SK-N-SH (cell line): ENCODE measurements at regions not wholly inside any gene's neighbourhood (a gene's known extent, or its start where the extent isn't known, plus 50 kb on each side); places are given as distances from the start of the nearest gene placed in this dataset.

Source experiments
- FOSL2 ChIP-seq: IDR thresholded peaks from 2 replicates; pipeline ENCODE4 v1.4.0; 2012; ENCODE audit warnings: low read depth, mild to moderate bottlenecking, moderate library complexity, borderline replicate concordance
- FOXM1 ChIP-seq: IDR thresholded peaks from 2 replicates; pipeline ENCODE4 v1.4.0; 2012; ENCODE audit warnings: low read depth, mild to moderate bottlenecking
- POLR2AphosphoS5 ChIP-seq: IDR thresholded peaks from 2 replicates; pipeline ENCODE4 v1.6.1; 2012; ENCODE audit warnings: low read depth, low read length
- RAD21 ChIP-seq: IDR thresholded peaks from 2 replicates; pipeline ENCODE4 v1.6.1; 2012; ENCODE audit warnings: mild to moderate bottlenecking, low read length
- RFX5 ChIP-seq: IDR thresholded peaks from 2 replicates; pipeline ENCODE4 v1.6.1; 2012; ENCODE audit warnings: mild to moderate bottlenecking, improper control_type of control experiment, low read length
- TAF1 ChIP-seq: IDR thresholded peaks from 2 replicates; pipeline ENCODE4 v1.6.1; 2012; ENCODE audit warnings: low read depth, mild to moderate bottlenecking, low read length, moderate library complexity, borderline replicate concordance
- TF ChIP-seq, protein P1 (sequence below): fragments of 200-600 bp; sonication (generic); IDR thresholded peaks from 2 replicates; pipeline ENCODE4 v1.6.1; 2017; ENCODE audit warnings: antibody characterized with exemption, mild to moderate bottlenecking, moderate library complexity
- TF ChIP-seq, protein P2 (sequence below): IDR thresholded peaks from 2 replicates; pipeline ENCODE4 v1.4.0; 2012; ENCODE audit warnings: low read depth, borderline replicate concordance
- TF ChIP-seq, protein P3 (sequence below): IDR thresholded peaks from 2 replicates; pipeline ENCODE4 v1.6.1; 2012; ENCODE audit warnings: mild to moderate bottlenecking, low read depth, low read length, moderate library complexity

DNA sequence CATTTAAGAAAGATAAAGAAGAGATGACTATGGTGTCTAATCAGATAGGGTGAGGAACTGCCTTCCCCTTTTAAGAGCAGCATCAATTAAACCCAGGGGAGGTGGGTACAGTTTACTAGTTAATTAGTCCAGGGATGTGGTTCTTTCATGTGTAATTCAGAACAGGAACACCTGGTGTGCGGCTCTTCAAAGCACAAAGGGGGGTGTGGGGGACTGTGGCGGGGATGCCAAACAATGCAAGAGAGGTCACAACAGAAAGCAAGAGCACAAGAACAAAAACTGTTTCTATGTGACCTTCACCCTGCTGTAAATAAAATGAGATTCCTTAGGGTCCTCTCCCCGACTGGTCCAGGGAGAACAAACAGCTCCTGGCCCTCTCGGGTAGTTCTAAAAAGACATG is 183.9 kb upstream of the SOX5 start:
- no peak for TF ChIP-seq RFX5
- no peak for TF ChIP-seq FOSL2
- TF ChIP-seq TAF1, result no peak
- TF ChIP-seq, protein P1, sequence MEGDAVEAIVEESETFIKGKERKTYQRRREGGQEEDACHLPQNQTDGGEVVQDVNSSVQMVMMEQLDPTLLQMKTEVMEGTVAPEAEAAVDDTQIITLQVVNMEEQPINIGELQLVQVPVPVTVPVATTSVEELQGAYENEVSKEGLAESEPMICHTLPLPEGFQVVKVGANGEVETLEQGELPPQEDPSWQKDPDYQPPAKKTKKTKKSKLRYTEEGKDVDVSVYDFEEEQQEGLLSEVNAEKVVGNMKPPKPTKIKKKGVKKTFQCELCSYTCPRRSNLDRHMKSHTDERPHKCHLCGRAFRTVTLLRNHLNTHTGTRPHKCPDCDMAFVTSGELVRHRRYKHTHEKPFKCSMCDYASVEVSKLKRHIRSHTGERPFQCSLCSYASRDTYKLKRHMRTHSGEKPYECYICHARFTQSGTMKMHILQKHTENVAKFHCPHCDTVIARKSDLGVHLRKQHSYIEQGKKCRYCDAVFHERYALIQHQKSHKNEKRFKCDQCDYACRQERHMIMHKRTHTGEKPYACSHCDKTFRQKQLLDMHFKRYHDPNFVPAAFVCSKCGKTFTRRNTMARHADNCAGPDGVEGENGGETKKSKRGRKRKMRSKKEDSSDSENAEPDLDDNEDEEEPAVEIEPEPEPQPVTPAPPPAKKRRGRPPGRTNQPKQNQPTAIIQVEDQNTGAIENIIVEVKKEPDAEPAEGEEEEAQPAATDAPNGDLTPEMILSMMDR, result no peak
- TF ChIP-seq, protein P2, sequence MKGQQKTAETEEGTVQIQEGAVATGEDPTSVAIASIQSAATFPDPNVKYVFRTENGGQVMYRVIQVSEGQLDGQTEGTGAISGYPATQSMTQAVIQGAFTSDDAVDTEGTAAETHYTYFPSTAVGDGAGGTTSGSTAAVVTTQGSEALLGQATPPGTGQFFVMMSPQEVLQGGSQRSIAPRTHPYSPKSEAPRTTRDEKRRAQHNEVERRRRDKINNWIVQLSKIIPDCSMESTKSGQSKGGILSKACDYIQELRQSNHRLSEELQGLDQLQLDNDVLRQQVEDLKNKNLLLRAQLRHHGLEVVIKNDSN, result no peak
- TF ChIP-seq RAD21, result no peak
- TF ChIP-seq POLR2AphosphoS5, result no peak
- no peak for TF ChIP-seq FOXM1
- TF ChIP-seq, protein P3, sequence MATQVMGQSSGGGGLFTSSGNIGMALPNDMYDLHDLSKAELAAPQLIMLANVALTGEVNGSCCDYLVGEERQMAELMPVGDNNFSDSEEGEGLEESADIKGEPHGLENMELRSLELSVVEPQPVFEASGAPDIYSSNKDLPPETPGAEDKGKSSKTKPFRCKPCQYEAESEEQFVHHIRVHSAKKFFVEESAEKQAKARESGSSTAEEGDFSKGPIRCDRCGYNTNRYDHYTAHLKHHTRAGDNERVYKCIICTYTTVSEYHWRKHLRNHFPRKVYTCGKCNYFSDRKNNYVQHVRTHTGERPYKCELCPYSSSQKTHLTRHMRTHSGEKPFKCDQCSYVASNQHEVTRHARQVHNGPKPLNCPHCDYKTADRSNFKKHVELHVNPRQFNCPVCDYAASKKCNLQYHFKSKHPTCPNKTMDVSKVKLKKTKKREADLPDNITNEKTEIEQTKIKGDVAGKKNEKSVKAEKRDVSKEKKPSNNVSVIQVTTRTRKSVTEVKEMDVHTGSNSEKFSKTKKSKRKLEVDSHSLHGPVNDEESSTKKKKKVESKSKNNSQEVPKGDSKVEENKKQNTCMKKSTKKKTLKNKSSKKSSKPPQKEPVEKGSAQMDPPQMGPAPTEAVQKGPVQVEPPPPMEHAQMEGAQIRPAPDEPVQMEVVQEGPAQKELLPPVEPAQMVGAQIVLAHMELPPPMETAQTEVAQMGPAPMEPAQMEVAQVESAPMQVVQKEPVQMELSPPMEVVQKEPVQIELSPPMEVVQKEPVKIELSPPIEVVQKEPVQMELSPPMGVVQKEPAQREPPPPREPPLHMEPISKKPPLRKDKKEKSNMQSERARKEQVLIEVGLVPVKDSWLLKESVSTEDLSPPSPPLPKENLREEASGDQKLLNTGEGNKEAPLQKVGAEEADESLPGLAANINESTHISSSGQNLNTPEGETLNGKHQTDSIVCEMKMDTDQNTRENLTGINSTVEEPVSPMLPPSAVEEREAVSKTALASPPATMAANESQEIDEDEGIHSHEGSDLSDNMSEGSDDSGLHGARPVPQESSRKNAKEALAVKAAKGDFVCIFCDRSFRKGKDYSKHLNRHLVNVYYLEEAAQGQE, result no peak
